ENCODE measurements at regions not wholly inside any gene's neighbourhood (a gene's known extent, or its start where the extent isn't known, plus 50 kb on each side); places are given as distances from the start of the nearest gene placed in this dataset.

- DNase-seq (ENCODE audit: low spot score): no peak
- WGBS: 33% methylated on average over 1 of the region's 1 CpG
- H3K9ac ChIP-seq (ENCODE audit: low read depth in 1 of 2, low read length in 2 of 2): no peak overlapping the region
Measured at GRCh38 chr3:59277816-59278215, 228.0 kb upstream of the CFAP20DC start.

GRCh38 chr3:59277201-59277600 is 227.4 kb upstream of the CFAP20DC start:
- TF ChIP-seq HNF4A (conservative IDR thresholded peaks at IDR 0.05) (no peak), EGR1 (IDR thresholded peaks at IDR 0.05; ENCODE audit: low read depth in 2 of 2) (no peak), REST (IDR thresholded peaks at IDR 0.05) (no peak), CTCF (IDR thresholded peaks at IDR 0.05; ENCODE audit: low read depth, low read length, missing input control) (no peak), MAX (IDR thresholded peaks at IDR 0.05) (no peak), TAF1 (conservative IDR thresholded peaks at IDR 0.05) (no peak), HNF4G (IDR thresholded peaks at IDR 0.05) (no peak), GABPA (IDR thresholded peaks at IDR 0.05 in 1 of 2, conservative IDR thresholded peaks at IDR 0.05 in 1 of 2) (no peak), SP1 (IDR thresholded peaks at IDR 0.05) (no peak)
- no peak for DNase-seq (ENCODE audit: low spot score)
- 62% methylated on average over 4 of the region's 4 CpGs for WGBS

More at GRCh38 chr3:59277816-59278215, 228.0 kb upstream of the CFAP20DC start:
- Histone ChIP-seq H3K36me3 (ENCODE audit: control insufficient read depth in 4 of 4, insufficient read depth in 3 of 4, low read depth in 1 of 4, low read length in 3 of 4) (no peaks in the 10 kb centered on the region), H3K27me3 (ENCODE audit: control insufficient read depth in 4 of 4, insufficient read depth in 4 of 4, low read length in 3 of 4) (peaks cover 0 to 2% (median 0%) of the 10 kb centered on the region in 4 donors), H3K4me3 (ENCODE audit: low read depth in 1 of 3, low read length in 3 of 3) (no peak overlapping the region), H3K27ac (ENCODE audit: low read depth in 1 of 2, low read length in 2 of 2) (no peak overlapping the region), H3K9me3 (ENCODE audit: control insufficient read depth in 4 of 4, low read length in 3 of 4) (no peaks in the 10 kb centered on the region), H3K4me1 (ENCODE audit: control insufficient read depth in 4 of 4, insufficient read depth in 4 of 4, low read length in 3 of 4) (no peaks in the 10 kb centered on the region)
- TF ChIP-seq GABPA (IDR thresholded peaks at IDR 0.05 in 1 of 2, conservative IDR thresholded peaks at IDR 0.05 in 1 of 2): no peak
- no peak for TF ChIP-seq FOXA1 (IDR thresholded peaks at IDR 0.05)
- TF ChIP-seq YY1 (IDR thresholded peaks at IDR 0.05): no peak
- TF ChIP-seq HNF4A (conservative IDR thresholded peaks at IDR 0.05): no peak
- no peak for TF ChIP-seq SP1 (IDR thresholded peaks at IDR 0.05)
- TF ChIP-seq RAD21 (IDR thresholded peaks at IDR 0.05): no peak
- TF ChIP-seq NR2F2 (IDR thresholded peaks at IDR 0.05): no peak
- TF ChIP-seq RXRA (IDR thresholded peaks at IDR 0.05): no peak
- TF ChIP-seq HNF4G (IDR thresholded peaks at IDR 0.05): no peak
- no peak for TF ChIP-seq TAF1 (conservative IDR thresholded peaks at IDR 0.05)

More at GRCh38 chr3:59277201-59277600, 227.4 kb upstream of the CFAP20DC start:
- H3K4me1 ChIP-seq (ENCODE audit: control insufficient read depth in 4 of 4, insufficient read depth in 4 of 4, low read length in 3 of 4): no peaks in the 10 kb centered on the region
- no peaks in the 10 kb centered on the region for H3K36me3 ChIP-seq (ENCODE audit: control insufficient read depth in 4 of 4, insufficient read depth in 3 of 4, low read depth in 1 of 4, low read length in 3 of 4)
- no peaks in the 10 kb centered on the region for H3K9me3 ChIP-seq (ENCODE audit: control insufficient read depth in 4 of 4, low read length in 3 of 4)
- peaks cover 0 to 2% (median 0%) of the 10 kb centered on the region in 4 donors for H3K27me3 ChIP-seq (ENCODE audit: control insufficient read depth in 4 of 4, insufficient read depth in 4 of 4, low read length in 3 of 4)
- no peak overlapping the region for H3K4me3 ChIP-seq (ENCODE audit: low read depth in 1 of 3, low read length in 3 of 3)
- no peak overlapping the region for H3K9ac ChIP-seq (ENCODE audit: low read depth in 1 of 2, low read length in 2 of 2)
- H3K27ac ChIP-seq (ENCODE audit: low read depth in 1 of 2, low read length in 2 of 2): no peak overlapping the region
